CD4-positive, alpha-beta T cell (primary cell): ENCODE measurements at regions not wholly inside any gene's neighbourhood (a gene's known extent, or its start where the extent isn't known, plus 50 kb on each side); places are given as distances from the start of the nearest gene placed in this dataset.
"Not testable (repeated sequence)": the region's sequence is repeated elsewhere in the genome, so short reads cannot be mapped to it uniquely, and the experiment has no call there.

Source experiments
- ATAC-seq: fragments of 200-7000 bp; cut with Tn5 transposase; one replicate; pipeline ENCODE4 v1.10.0; 2022; ENCODE audit warnings: mild to moderate bottlenecking; ENCODE audit not compliant: poor library complexity
- CTCF ChIA-PET: fragments of 350-600 bp; sonication (Branson Sonifier 250); formaldehyde crosslinking; loops from one replicate; lab custom pipeline; 2021; ENCODE audit warnings: antibody characterized with exemption, inconsistent platforms; lab: Charles Lee
- POLR2A ChIA-PET: fragments of 350-600 bp; sonication (Branson Sonifier 250); formaldehyde crosslinking; loops from one replicate; lab custom pipeline; 2021; ENCODE audit warnings: antibody characterized with exemption, inconsistent platforms; lab: Charles Lee
- DNase-seq, 14 experiments: peaks; one replicate each; pipeline ENCODE4 v3.0.0-alpha.2; 2013 to 2020; ENCODE audit warnings: mixed read lengths in 2 of 14
- H3K27ac ChIP-seq, 2 donors: one replicate each; pipeline versions ENCODE4 v1.5.1 to v1.7.0; 2013; ENCODE audit warnings: low read length in 2 of 2, low read depth in 1 of 2, mild to moderate bottlenecking in 1 of 2
- H3K27me3 ChIP-seq, 2 experiments: 1 replicate in 1 of 2; 2 replicates in 1 of 2; pipeline versions ENCODE4 v1.6.1 to v1.7.0; 2013; ENCODE audit warnings: low read length in 2 of 2, control low read depth in 1 of 2, mild to moderate bottlenecking in 1 of 2, moderate library complexity in 1 of 2; ENCODE audit not compliant: insufficient read depth in 2 of 2, control insufficient read depth in 1 of 2
- H3K36me3 ChIP-seq: one replicate; pipeline ENCODE4 v1.6.1; 2013; ENCODE audit warnings: low read length, control low read depth; ENCODE audit not compliant: insufficient read depth
- H3K4me1 ChIP-seq: one replicate; pipeline ENCODE4 v1.6.1; 2013; ENCODE audit warnings: low read length, control low read depth; ENCODE audit not compliant: insufficient read depth
- H3K4me3 ChIP-seq: one replicate; pipeline ENCODE4 v1.5.1; 2013; ENCODE audit warnings: mild to moderate bottlenecking, low read length, moderate library complexity
- H3K9me3 ChIP-seq, 2 experiments: 1 replicate in 1 of 2; 2 replicates in 1 of 2; pipeline versions ENCODE4 v1.6.1 to v1.7.0; 2013; ENCODE audit warnings: low read length in 2 of 2, mild to moderate bottlenecking in 2 of 2, control low read depth in 1 of 2, moderate library complexity in 1 of 2; ENCODE audit not compliant: control insufficient read depth in 1 of 2, insufficient read depth in 1 of 2
- H3K27ac Mint-ChIP-seq: one replicate; pipeline ENCODE4 v1.8.0; 2020; ENCODE audit warnings: mixed read lengths
- H3K27me3 Mint-ChIP-seq: one replicate; pipeline ENCODE4 v1.8.0; 2021; ENCODE audit warnings: mixed read lengths
- H3K36me3 Mint-ChIP-seq: one replicate; pipeline ENCODE4 v1.8.0; 2021; ENCODE audit warnings: low read depth, mixed read lengths
- H3K4me1 Mint-ChIP-seq: one replicate; pipeline ENCODE4 v1.8.0; 2021; ENCODE audit warnings: low read depth, mixed read lengths
- H3K4me3 Mint-ChIP-seq: one replicate; pipeline ENCODE4 v1.8.0; 2020; ENCODE audit warnings: mild to moderate bottlenecking, mixed read lengths
- H3K9me3 Mint-ChIP-seq: one replicate; pipeline ENCODE4 v1.8.0; 2020; ENCODE audit warnings: mixed read lengths
- CTCF ChIP-seq: fragments of 200-600 bp; IDR thresholded peaks from one replicate; pipeline ENCODE4 v1.8.0; 2022; ENCODE audit warnings: antibody characterized with exemption, mild to moderate bottlenecking
- intact Hi-C, 2 experiments: fragments of 100-400 bp; cut with DNase I in 1 of 2; cut with micrococcal nuclease in 1 of 2; formaldehyde crosslinking; loops; one replicate each; pipeline versions ENCODE4 v1.15.1 to v1.9.0; 2023 to 2025; cut with DNase I, micrococcal nuclease

GRCh38 chr1:22210636-22211035 lies 67.7 kb upstream of the WNT4 start:
- Mint-ChIP-seq H3K27ac (no peak overlapping the region), H3K27me3 (peaks cover 65% of the 10 kb centered on the region), H3K9me3 (no peaks in the 10 kb centered on the region), H3K4me3 (no peak overlapping the region), H3K36me3 (no peaks in the 10 kb centered on the region), H3K4me1 (no peaks in the 10 kb centered on the region)
- no peak overlapping the region for H3K27ac ChIP-seq
- intact Hi-C loops, result no loop called here
- POLR2A ChIA-PET, result no interaction called here
- no peaks in the 10 kb centered on the region for H3K36me3 ChIP-seq
- H3K27me3 ChIP-seq, result peaks cover 29 to 56% of the 10 kb centered on the region in 2 experiments
- H3K4me3 ChIP-seq, result no peak overlapping the region
- H3K9me3 ChIP-seq, result peaks cover 0 to 10% of the 10 kb centered on the region in 2 experiments
- CTCF ChIA-PET, result no interaction called here
- H3K4me1 ChIP-seq, result no peaks in the 10 kb centered on the region
- TF ChIP-seq CTCF, result no peak
- ATAC-seq (no peak), DNase-seq (no peak)

GRCh38 chr1:22211459-22211858 lies 68.6 kb upstream of the WNT4 start:
- H3K36me3 ChIP-seq, intact Hi-C loops, H3K36me3 Mint-ChIP-seq, H3K4me3 Mint-ChIP-seq, ATAC-seq, H3K4me1 Mint-ChIP-seq, H3K4me1 ChIP-seq, H3K27ac ChIP-seq, H3K9me3 Mint-ChIP-seq, DNase-seq, H3K4me3 ChIP-seq, POLR2A ChIA-PET, H3K27ac Mint-ChIP-seq, CTCF ChIA-PET: not testable (repeated sequence)
- Histone ChIP-seq H3K9me3 (peaks cover 0 to 10% of the 10 kb centered on the region in 2 experiments), H3K27me3 (peaks cover 32 to 54% of the 10 kb centered on the region in 2 experiments)
- peaks cover 61% of the 10 kb centered on the region for H3K27me3 Mint-ChIP-seq

GRCh38 chr1:22212400-22213233 lies 69.7 kb upstream of the WNT4 start:
- CTCF ChIA-PET, result no interaction called here
- peaks cover 53% of the 10 kb centered on the region for H3K27me3 Mint-ChIP-seq
- ATAC-seq (no peak), DNase-seq (no peak)
- no peaks in the 10 kb centered on the region for H3K9me3 Mint-ChIP-seq
- no peak overlapping the region for H3K27ac Mint-ChIP-seq
- POLR2A ChIA-PET, result no interaction called here
- no peaks in the 10 kb centered on the region for H3K36me3 Mint-ChIP-seq
- Histone ChIP-seq H3K4me3 (no peak overlapping the region), H3K36me3 (no peaks in the 10 kb centered on the region), H3K27me3 (peaks cover 32 to 51% of the 10 kb centered on the region in 2 experiments), H3K27ac (no peak overlapping the region), H3K9me3 (peaks cover 0 to 10% of the 10 kb centered on the region in 2 experiments), H3K4me1 (no peaks in the 10 kb centered on the region)
- H3K4me3 Mint-ChIP-seq, result no peak overlapping the region
- intact Hi-C loops, result no loop called here
- TF ChIP-seq CTCF, result no peak
- no peaks in the 10 kb centered on the region for H3K4me1 Mint-ChIP-seq
